Stomach (tissue), 4 donors: ENCODE measurements at regions not wholly inside any gene's neighbourhood (a gene's known extent, or its start where the extent isn't known, plus 50 kb on each side); places are given as distances from the start of the nearest gene placed in this dataset.

Source experiments
- EP300 ChIP-seq: sonication (generic); formaldehyde crosslinking; IDR thresholded peaks from one replicate; pipeline ENCODE4 v1.6.1; 2017; ENCODE audit warnings: antibody characterized with exemption
- POLR2A ChIP-seq, 4 donors: fragments of 450-650 bp; IDR thresholded peaks; one replicate each; pipeline ENCODE4 v1.6.1; 2016; ENCODE audit warnings: antibody characterized with exemption in 4 of 4, control low read depth in 2 of 4, mild to moderate bottlenecking in 1 of 4, moderate library complexity in 1 of 4
- POLR2AphosphoS5 ChIP-seq, 3 donors: sonication (generic); formaldehyde crosslinking; IDR thresholded peaks; one replicate each; pipeline ENCODE4 v1.6.1; 2016; ENCODE audit warnings: antibody characterized with exemption in 3 of 3
- TF ChIP-seq, protein P1 (sequence below), 7 experiments: fragments of 450-650 bp in 4 of 7; fragments of 200-600 bp in 3 of 7; sonication (generic) in 3 of 7; IDR thresholded peaks; one replicate each; pipeline ENCODE4 v1.5.1; 2016 to 2019; ENCODE audit warnings: antibody characterized with exemption in 7 of 7, control low read depth in 2 of 7, mild to moderate bottlenecking in 1 of 7

DNA sequence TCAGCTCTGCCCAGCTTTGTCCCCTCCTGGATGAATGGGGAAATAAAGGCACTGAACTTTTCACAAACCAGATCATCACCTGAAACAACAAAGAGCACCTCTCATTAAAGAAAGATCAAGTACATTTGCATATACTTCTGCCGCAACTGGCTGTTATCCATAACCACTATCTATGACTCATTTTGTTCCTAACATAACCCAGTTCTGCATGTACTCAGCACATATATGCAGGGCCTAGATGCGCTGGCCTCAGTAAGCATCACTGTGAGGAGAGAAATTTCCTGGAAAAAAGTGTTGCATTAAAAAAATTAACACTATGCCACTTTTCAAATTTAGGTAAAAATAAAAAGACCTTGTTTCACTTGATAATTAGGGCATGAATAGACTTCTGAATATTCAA is 1718.4 kb downstream of the TP53TG3F start:
- TF ChIP-seq, protein P1, sequence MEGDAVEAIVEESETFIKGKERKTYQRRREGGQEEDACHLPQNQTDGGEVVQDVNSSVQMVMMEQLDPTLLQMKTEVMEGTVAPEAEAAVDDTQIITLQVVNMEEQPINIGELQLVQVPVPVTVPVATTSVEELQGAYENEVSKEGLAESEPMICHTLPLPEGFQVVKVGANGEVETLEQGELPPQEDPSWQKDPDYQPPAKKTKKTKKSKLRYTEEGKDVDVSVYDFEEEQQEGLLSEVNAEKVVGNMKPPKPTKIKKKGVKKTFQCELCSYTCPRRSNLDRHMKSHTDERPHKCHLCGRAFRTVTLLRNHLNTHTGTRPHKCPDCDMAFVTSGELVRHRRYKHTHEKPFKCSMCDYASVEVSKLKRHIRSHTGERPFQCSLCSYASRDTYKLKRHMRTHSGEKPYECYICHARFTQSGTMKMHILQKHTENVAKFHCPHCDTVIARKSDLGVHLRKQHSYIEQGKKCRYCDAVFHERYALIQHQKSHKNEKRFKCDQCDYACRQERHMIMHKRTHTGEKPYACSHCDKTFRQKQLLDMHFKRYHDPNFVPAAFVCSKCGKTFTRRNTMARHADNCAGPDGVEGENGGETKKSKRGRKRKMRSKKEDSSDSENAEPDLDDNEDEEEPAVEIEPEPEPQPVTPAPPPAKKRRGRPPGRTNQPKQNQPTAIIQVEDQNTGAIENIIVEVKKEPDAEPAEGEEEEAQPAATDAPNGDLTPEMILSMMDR (IDR thresholded peaks at IDR 0.05): no peak
- TF ChIP-seq POLR2A (IDR thresholded peaks at IDR 0.05): no peak
- TF ChIP-seq POLR2AphosphoS5 (IDR thresholded peaks at IDR 0.05): no peak
- no peak for TF ChIP-seq EP300
